H1 (cell line): ENCODE measurements at regions not wholly inside any gene's neighbourhood (a gene's known extent, or its start where the extent isn't known, plus 50 kb on each side); places are given as distances from the start of the nearest gene placed in this dataset.

Experiments used
- CHD1 ChIP-seq: IDR thresholded peaks from 2 replicates; pipeline ENCODE4 v1.6.1; 2012; ENCODE audit warnings: low read depth, low read length, improper control_type of control experiment
- HDAC2 ChIP-seq, 2 experiments: fragments of 300-600 bp in 1 of 2; sonication (generic) in 1 of 2; IDR thresholded peaks; 2 replicates each; pipeline ENCODE4 v1.6.1; 2011 to 2012; ENCODE audit warnings: low read depth in 2 of 2, low read length in 2 of 2, mild to moderate bottlenecking in 2 of 2, moderate library complexity in 2 of 2, borderline replicate concordance in 1 of 2, inconsistent platforms in 1 of 2
- SP1 ChIP-seq: IDR thresholded peaks from 2 replicates; pipeline ENCODE4 v1.6.1; 2011; ENCODE audit warnings: low read depth, low read length
- TAF7 ChIP-seq: optimal IDR thresholded peaks from 2 replicates; pipeline ENCODE3; 2011; ENCODE audit warnings: low read depth, mild to moderate bottlenecking, inconsistent platforms, low read length, moderate library complexity, borderline replicate concordance
- YY1 ChIP-seq: IDR thresholded peaks from 2 replicates; pipeline ENCODE4 v1.6.1; 2011; ENCODE audit warnings: low read depth, mild to moderate bottlenecking, low read length

DNA sequence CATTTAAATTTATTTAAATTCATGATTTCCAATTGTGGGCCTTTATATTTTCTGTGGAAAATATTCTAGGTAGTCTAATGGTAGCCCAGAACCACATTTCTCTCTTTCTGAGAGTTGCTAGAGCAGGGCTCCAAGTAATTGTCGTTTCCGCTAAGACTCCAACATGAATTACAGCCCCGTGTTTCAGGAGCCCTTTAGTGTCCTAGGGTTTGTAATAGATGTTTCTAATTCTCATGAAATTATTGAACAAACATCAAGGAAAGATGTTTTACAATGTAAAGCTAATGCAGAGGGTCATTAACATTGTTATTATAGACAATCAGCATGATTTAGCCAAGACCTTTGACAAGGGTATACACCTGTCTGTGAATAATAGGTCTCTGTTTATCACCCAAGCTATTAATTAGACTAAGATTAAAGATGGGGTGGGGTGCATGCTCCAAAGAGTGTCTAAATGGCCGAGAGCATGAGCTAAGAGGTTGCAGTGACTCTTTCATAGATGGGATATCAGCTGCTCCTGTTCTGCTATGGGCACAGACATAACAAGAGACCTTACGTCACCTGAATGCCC, 81.8 kb upstream of the NTM start (continued):
- TF ChIP-seq TAF7, result no peak
- no peak for TF ChIP-seq CHD1
- TF ChIP-seq YY1, result no peak
- TF ChIP-seq SP1, result no peak
- TF ChIP-seq HDAC2 (IDR thresholded peaks at IDR 0.05; ENCODE audit: borderline replicate concordance in 1 of 2, low read depth in 2 of 2, low read length in 2 of 2), result no peak
